ENCODE measurements at regions not wholly inside any gene's neighbourhood (a gene's known extent, or its start where the extent isn't known, plus 50 kb on each side); places are given as distances from the start of the nearest gene placed in this dataset.

GRCh38 chr4:62250100-62250499, 1050.0 kb downstream of the ADGRL3 start:
- Mint-ChIP-seq H3K4me1 (ENCODE audit: insufficient read depth, unreplicated experiment) (no peaks in the 10 kb centered on the region), H3K27me3 (ENCODE audit: insufficient read depth, unreplicated experiment) (no peaks in the 10 kb centered on the region), H3K9me3 (ENCODE audit: unreplicated experiment) (no peaks in the 10 kb centered on the region), H3K36me3 (ENCODE audit: insufficient read depth, unreplicated experiment) (no peaks in the 10 kb centered on the region), H3K4me3 (ENCODE audit: unreplicated experiment) (no peak overlapping the region), H3K27ac (ENCODE audit: low read depth, unreplicated experiment) (no peak overlapping the region)
- ChIA-PET CTCF (no interaction called here), POLR2A (no interaction called here)
- TF ChIP-seq, protein P1, sequence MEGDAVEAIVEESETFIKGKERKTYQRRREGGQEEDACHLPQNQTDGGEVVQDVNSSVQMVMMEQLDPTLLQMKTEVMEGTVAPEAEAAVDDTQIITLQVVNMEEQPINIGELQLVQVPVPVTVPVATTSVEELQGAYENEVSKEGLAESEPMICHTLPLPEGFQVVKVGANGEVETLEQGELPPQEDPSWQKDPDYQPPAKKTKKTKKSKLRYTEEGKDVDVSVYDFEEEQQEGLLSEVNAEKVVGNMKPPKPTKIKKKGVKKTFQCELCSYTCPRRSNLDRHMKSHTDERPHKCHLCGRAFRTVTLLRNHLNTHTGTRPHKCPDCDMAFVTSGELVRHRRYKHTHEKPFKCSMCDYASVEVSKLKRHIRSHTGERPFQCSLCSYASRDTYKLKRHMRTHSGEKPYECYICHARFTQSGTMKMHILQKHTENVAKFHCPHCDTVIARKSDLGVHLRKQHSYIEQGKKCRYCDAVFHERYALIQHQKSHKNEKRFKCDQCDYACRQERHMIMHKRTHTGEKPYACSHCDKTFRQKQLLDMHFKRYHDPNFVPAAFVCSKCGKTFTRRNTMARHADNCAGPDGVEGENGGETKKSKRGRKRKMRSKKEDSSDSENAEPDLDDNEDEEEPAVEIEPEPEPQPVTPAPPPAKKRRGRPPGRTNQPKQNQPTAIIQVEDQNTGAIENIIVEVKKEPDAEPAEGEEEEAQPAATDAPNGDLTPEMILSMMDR (IDR thresholded peaks at IDR 0.05; ENCODE audit: unreplicated experiment) = no peak
- DNase-seq (ENCODE audit: unreplicated experiment) = no peak
- intact Hi-C loops (cut with micrococcal nuclease) = no loop called here
- BruUV-seq (replicated peaks) = no TSS peak

- ChIA-PET CTCF (interaction anchor here (0.5 kb wide), 1 partner anchor 50 kb away, joined by 4 read pairs; no protein-coding TSS in a partner anchor), POLR2A (no interaction called here)
- Mint-ChIP-seq H3K4me3 (ENCODE audit: unreplicated experiment) (no peak overlapping the region), H3K27me3 (ENCODE audit: insufficient read depth, unreplicated experiment) (no peaks in the 10 kb centered on the region), H3K27ac (ENCODE audit: low read depth, unreplicated experiment) (no peak overlapping the region), H3K36me3 (ENCODE audit: insufficient read depth, unreplicated experiment) (no peaks in the 10 kb centered on the region), H3K4me1 (ENCODE audit: insufficient read depth, unreplicated experiment) (no peaks in the 10 kb centered on the region), H3K9me3 (ENCODE audit: unreplicated experiment) (no peaks in the 10 kb centered on the region)
- intact Hi-C loops (cut with micrococcal nuclease) = loop anchor here (1.0 kb wide), 1 partner anchor 400 kb away; no protein-coding TSS in a partner anchor
- DNase-seq (ENCODE audit: unreplicated experiment) = peak; percentile 10
- BruUV-seq (replicated peaks) = no TSS peak
- TF ChIP-seq, protein P1 (IDR thresholded peaks at IDR 0.05; ENCODE audit: unreplicated experiment) = peak; percentile 8
These were observed 1043.8 kb downstream of the ADGRL3 start for GRCh38 chr4:62243895-62244294.

DNA sequence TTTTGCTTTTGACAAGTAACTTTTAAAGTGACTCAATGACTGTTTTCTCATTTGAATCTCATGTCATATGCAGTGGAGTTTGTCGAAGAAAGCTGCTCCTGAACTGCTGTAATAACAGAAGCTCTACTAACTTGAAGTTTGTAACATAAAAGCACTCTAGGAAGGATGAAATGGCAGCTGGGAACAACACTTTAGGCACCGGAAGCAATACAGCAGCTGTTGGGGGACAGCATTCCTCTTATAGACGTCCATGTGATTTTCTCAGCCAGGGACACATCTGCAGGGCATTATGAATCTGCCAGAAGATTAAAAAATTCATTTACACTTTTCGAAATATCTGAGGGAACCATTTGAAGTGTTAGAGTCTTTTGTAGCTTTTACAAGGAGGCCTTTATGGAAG, 1035.8 kb downstream of the ADGRL3 start:
- no peaks in the 10 kb centered on the region for H3K27me3 Mint-ChIP-seq (ENCODE audit: insufficient read depth, unreplicated experiment)
- no peaks in the 10 kb centered on the region for H3K36me3 Mint-ChIP-seq (ENCODE audit: insufficient read depth, unreplicated experiment)
- POLR2A ChIA-PET = no interaction called here
- TF ChIP-seq, protein P1 (IDR thresholded peaks at IDR 0.05; ENCODE audit: unreplicated experiment) = no peak
- H3K27ac Mint-ChIP-seq (ENCODE audit: low read depth, unreplicated experiment) = no peak overlapping the region
- H3K4me3 Mint-ChIP-seq (ENCODE audit: unreplicated experiment) = no peak overlapping the region
- H3K9me3 Mint-ChIP-seq (ENCODE audit: unreplicated experiment) = no peaks in the 10 kb centered on the region
- peaks cover 5% of the 10 kb centered on the region for H3K4me1 Mint-ChIP-seq (ENCODE audit: insufficient read depth, unreplicated experiment)
- BruUV-seq (replicated peaks) = no TSS peak
- CTCF ChIA-PET = no interaction called here
- no peak for DNase-seq (ENCODE audit: unreplicated experiment)
- intact Hi-C loops (cut with micrococcal nuclease) = no loop called here

- no peaks in the 10 kb centered on the region for H3K9me3 Mint-ChIP-seq (ENCODE audit: unreplicated experiment)
- no peak overlapping the region for H3K27ac Mint-ChIP-seq (ENCODE audit: low read depth, unreplicated experiment)
- peaks cover 5% of the 10 kb centered on the region for H3K4me1 Mint-ChIP-seq (ENCODE audit: insufficient read depth, unreplicated experiment)
- TF ChIP-seq, protein P1 (IDR thresholded peaks at IDR 0.05; ENCODE audit: unreplicated experiment) = no peak
- no peaks in the 10 kb centered on the region for H3K27me3 Mint-ChIP-seq (ENCODE audit: insufficient read depth, unreplicated experiment)
- BruUV-seq (replicated peaks) = no TSS peak
- no peak for DNase-seq (ENCODE audit: unreplicated experiment)
- H3K4me3 Mint-ChIP-seq (ENCODE audit: unreplicated experiment) = no peak overlapping the region
- H3K36me3 Mint-ChIP-seq (ENCODE audit: insufficient read depth, unreplicated experiment) = no peaks in the 10 kb centered on the region
- CTCF ChIA-PET = no interaction called here
- intact Hi-C loops (cut with micrococcal nuclease) = no loop called here
- POLR2A ChIA-PET = no interaction called here
These were observed 1032.7 kb downstream of the ADGRL3 start for GRCh38 chr4:62232814-62233213.

Data from MCF 10A (cell line).